ENCODE measurements at regions not wholly inside any gene's neighbourhood (a gene's known extent, or its start where the extent isn't known, plus 50 kb on each side); places are given as distances from the start of the nearest gene placed in this dataset.
"Not testable (repeated sequence)": the region's sequence is repeated elsewhere in the genome, so short reads cannot be mapped to it uniquely, and the experiment has no call there.

GRCh38 chr12:131192951-131193350, 239.2 kb downstream of the ADGRD1 start:
- H3K36me3 ChIP-seq (ENCODE audit: insufficient read depth, low read length), result no peaks in the 10 kb centered on the region
- H3K27me3 ChIP-seq (ENCODE audit: insufficient read depth, low read length), result peaks cover 4% of the 10 kb centered on the region
- H3K9me3 ChIP-seq (ENCODE audit: low read length), result peaks cover 3% of the 10 kb centered on the region
- no peak overlapping the region for H3K4me3 ChIP-seq (ENCODE audit: low read length)
- no peak overlapping the region for H2AFZ ChIP-seq (ENCODE audit: low read depth, low read length)
- H3K4me1 ChIP-seq (ENCODE audit: insufficient read depth, low read length), result no peaks in the 10 kb centered on the region

DNA sequence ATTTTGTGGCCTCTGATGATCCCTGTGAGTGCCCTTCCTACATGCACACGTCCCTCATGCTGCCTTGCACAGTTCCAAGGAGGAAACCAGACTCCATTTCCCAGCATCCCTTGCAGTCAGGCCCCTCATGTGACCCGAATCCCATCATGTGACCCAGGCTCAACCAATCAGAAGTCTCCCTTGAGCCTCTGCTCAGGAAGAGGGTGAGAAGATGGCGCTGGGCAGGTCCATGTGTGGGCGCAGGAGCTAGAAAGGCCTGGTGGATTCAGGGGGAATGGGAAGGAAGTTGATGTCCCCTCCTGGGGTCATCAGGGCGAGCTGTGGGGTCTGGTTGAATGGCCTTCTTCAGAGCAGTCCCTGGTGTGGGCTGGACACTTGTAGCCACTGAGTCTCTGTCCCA, 240.5 kb downstream of the ADGRD1 start:
- Histone ChIP-seq H3K4me3 (ENCODE audit: low read length) (peak overlapping the region; percentile 2), H3K9me3 (ENCODE audit: low read length) (peaks cover 3% of the 10 kb centered on the region), H3K4me1 (ENCODE audit: insufficient read depth, low read length) (no peaks in the 10 kb centered on the region), H3K27me3 (ENCODE audit: insufficient read depth, low read length) (peaks cover 4% of the 10 kb centered on the region), H2AFZ (ENCODE audit: low read depth, low read length) (no peak overlapping the region), H3K36me3 (ENCODE audit: insufficient read depth, low read length) (no peaks in the 10 kb centered on the region)

- Histone ChIP-seq H3K4me1 (ENCODE audit: insufficient read depth, low read length) (no peaks in the 10 kb centered on the region), H3K4me3 (ENCODE audit: low read length) (no peak overlapping the region), H3K36me3 (ENCODE audit: insufficient read depth, low read length) (no peaks in the 10 kb centered on the region), H2AFZ (ENCODE audit: low read depth, low read length) (no peak overlapping the region), H3K27me3 (ENCODE audit: insufficient read depth, low read length) (no peaks in the 10 kb centered on the region), H3K9me3 (ENCODE audit: low read length) (peaks cover 3% of the 10 kb centered on the region)
These were observed 242.1 kb downstream of the ADGRD1 start for GRCh38 chr12:131195796-131196195.

DNA sequence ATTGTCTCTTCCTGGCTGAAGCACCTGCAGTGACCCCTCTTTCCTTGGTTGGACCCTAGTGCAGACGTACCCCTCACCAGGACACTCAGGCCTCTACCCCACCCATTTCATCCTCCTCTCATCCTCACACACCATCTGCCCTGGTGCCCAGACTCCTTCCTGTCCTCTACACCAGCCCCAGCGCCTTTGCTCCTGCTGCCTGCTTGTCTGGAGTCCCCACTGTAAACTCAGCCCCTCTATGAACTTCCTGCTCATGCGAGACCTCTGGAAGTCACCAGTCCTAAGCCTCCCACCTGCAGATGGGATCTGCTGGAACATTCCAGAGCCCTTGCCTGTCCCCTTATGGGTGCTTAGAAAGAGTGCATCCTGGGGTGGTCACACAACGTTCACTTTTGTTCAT, 242.5 kb downstream of the ADGRD1 start:
- peaks cover 3% of the 10 kb centered on the region for H3K9me3 ChIP-seq (ENCODE audit: low read length)
- no peaks in the 10 kb centered on the region for H3K4me1 ChIP-seq (ENCODE audit: insufficient read depth, low read length)
- no peak overlapping the region for H2AFZ ChIP-seq (ENCODE audit: low read depth, low read length)

DNA sequence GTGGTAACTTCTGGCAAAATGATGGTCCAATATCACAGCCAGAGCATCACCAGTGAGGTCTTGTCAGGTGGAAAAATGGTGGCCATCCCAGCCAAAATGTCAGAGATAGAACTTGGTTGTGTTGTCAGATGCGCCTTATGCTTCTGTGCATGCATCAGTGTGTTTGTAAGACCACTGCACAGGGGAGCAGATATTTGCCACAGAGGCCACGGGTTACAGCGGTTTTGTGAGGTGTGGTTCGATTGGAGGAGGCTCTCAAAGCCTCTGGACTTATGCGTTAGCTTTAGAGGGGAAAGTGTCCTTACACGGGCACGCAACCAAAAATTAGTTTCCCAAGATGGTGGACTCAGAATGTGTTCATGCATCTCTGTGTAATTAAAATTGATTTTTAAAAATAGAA, 243.8 kb downstream of the ADGRD1 start:
- no peaks in the 10 kb centered on the region for H3K4me1 ChIP-seq (ENCODE audit: insufficient read depth, low read length)
- H2AFZ ChIP-seq (ENCODE audit: low read depth, low read length), result no peak overlapping the region
- no peak overlapping the region for H3K4me3 ChIP-seq (ENCODE audit: low read length)
- H3K36me3 ChIP-seq (ENCODE audit: insufficient read depth, low read length), result no peaks in the 10 kb centered on the region
- peaks cover 3% of the 10 kb centered on the region for H3K9me3 ChIP-seq (ENCODE audit: low read length)
- no peaks in the 10 kb centered on the region for H3K27me3 ChIP-seq (ENCODE audit: insufficient read depth, low read length)

More for the DNA sequence above, 242.5 kb downstream of the ADGRD1 start:
- H3K27me3 ChIP-seq (ENCODE audit: insufficient read depth, low read length), result no peaks in the 10 kb centered on the region
- no peak overlapping the region for H3K4me3 ChIP-seq (ENCODE audit: low read length)
- H3K36me3 ChIP-seq (ENCODE audit: insufficient read depth, low read length), result no peaks in the 10 kb centered on the region

GRCh38 chr12:131199221-131199620, 245.5 kb downstream of the ADGRD1 start:
- Histone ChIP-seq H2AFZ (ENCODE audit: low read depth, low read length) (no peak overlapping the region), H3K4me3 (ENCODE audit: low read length) (no peak overlapping the region), H3K27me3 (ENCODE audit: insufficient read depth, low read length) (no peaks in the 10 kb centered on the region), H3K4me1 (ENCODE audit: insufficient read depth, low read length) (no peaks in the 10 kb centered on the region), H3K9me3 (ENCODE audit: low read length) (no peaks in the 10 kb centered on the region), H3K36me3 (ENCODE audit: insufficient read depth, low read length) (no peaks in the 10 kb centered on the region)

DNA sequence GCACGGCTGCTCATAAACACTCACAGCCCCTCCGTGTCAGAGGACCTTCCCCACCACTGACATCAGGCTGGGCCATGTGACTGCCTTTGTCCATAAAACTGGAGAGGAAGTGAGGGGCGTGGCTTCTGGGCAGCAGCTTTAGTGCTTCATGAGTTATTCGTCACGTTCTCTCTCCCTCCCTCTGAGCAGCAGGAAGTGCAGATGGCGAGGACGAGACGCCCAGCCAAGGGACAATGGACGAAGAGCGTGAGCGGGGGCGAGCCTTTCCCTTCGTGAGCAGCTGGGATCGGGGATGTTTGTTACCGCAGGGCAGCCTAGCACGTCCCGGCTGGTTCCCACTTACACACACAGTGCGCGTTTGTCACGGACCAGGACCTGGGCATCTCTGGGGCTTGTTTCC, 248.2 kb downstream of the ADGRD1 start:
- not testable (repeated sequence) for H3K27me3 ChIP-seq (ENCODE audit: insufficient read depth, low read length); H3K4me3 ChIP-seq (ENCODE audit: low read length); H2AFZ ChIP-seq (ENCODE audit: low read depth, low read length); H3K36me3 ChIP-seq (ENCODE audit: insufficient read depth, low read length); H3K4me1 ChIP-seq (ENCODE audit: insufficient read depth, low read length); H3K9me3 ChIP-seq (ENCODE audit: low read length)

DNA sequence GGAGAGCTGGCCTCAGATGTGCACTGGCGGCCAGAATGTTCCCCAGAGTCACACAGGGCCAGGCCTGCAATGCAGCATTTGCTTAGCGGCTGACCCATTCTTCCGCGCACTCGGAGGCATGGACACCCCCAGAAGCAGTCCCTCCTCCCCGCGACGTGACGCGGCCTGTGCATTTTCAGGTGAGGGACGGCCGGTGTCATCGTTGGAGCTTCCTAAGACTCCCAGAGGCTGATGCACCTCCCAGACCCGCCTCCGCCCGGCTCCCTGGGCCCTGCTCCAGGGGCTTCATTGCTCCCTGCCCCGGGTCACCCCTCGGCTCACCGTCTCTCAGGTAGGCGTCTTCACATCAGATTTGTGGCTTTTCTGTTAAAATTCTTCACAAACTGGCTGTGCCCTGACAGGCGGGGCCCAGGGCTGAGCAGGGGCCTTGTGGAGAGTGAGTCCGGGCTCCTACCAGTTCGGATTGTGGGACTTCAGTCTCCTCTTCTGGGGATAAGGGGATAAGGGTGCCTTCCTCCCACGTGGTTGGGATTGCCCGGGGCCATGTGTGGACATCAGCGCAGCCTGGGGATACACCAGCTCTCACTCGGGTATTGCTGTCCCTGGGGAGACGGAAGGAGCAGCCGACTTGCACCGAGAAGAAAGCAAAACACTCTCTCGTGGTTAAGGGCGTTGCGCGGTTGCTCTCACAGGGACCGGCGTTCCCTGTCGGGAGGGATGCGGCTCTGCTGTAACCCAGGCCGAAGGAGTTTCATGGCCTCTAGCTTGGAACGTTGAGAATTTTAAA, 249.1 kb downstream of the ADGRD1 start:
- Histone ChIP-seq H3K4me3 (ENCODE audit: low read length) (no peak overlapping the region), H3K9me3 (ENCODE audit: low read length) (no peaks in the 10 kb centered on the region), H2AFZ (ENCODE audit: low read depth, low read length) (no peak overlapping the region), H3K36me3 (ENCODE audit: insufficient read depth, low read length) (no peaks in the 10 kb centered on the region), H3K4me1 (ENCODE audit: insufficient read depth, low read length) (no peaks in the 10 kb centered on the region), H3K27me3 (ENCODE audit: insufficient read depth, low read length) (no peaks in the 10 kb centered on the region)

DNA sequence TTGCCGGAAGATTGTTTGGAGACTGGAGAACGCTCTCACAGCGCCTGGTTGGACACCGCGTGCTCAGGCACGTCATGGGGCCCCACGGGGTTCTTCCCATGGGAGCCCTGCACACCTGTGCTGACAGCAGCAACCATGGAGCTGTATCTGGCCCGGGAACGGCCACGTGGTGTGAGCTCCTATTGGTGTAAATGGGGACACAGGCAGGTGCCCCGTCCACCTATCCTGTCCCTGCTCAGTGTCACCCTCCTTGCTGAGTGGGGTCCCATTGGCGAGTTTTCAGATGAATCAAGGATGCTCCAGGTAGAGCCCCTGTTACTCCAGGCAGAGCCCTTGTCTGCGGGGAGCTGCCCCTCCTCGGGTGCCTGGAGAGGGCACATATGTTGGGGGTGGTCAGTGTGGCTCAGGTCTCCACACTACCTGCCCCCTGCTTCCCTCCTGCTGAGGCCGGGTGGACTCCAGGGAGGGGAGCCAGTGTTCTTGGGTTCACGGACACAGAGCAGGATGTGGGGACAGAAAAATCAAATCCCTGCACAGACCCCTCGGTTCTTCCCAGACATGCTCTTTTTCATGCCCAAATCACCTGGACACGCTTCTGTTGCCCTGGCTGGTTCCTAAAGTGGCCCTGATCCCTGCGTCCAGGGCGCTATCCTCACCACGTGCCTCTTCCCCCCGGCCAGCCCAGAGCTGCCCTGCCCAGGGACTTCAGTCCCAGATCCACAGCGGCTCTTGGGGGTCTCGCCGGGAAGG, 250.1 kb downstream of the ADGRD1 start:
- Histone ChIP-seq H3K27me3 (ENCODE audit: insufficient read depth, low read length) (peaks cover 1% of the 10 kb centered on the region), H3K36me3 (ENCODE audit: insufficient read depth, low read length) (no peaks in the 10 kb centered on the region), H2AFZ (ENCODE audit: low read depth, low read length) (no peak overlapping the region), H3K4me1 (ENCODE audit: insufficient read depth, low read length) (no peaks in the 10 kb centered on the region), H3K4me3 (ENCODE audit: low read length) (no peak overlapping the region), H3K9me3 (ENCODE audit: low read length) (no peaks in the 10 kb centered on the region)

DNA sequence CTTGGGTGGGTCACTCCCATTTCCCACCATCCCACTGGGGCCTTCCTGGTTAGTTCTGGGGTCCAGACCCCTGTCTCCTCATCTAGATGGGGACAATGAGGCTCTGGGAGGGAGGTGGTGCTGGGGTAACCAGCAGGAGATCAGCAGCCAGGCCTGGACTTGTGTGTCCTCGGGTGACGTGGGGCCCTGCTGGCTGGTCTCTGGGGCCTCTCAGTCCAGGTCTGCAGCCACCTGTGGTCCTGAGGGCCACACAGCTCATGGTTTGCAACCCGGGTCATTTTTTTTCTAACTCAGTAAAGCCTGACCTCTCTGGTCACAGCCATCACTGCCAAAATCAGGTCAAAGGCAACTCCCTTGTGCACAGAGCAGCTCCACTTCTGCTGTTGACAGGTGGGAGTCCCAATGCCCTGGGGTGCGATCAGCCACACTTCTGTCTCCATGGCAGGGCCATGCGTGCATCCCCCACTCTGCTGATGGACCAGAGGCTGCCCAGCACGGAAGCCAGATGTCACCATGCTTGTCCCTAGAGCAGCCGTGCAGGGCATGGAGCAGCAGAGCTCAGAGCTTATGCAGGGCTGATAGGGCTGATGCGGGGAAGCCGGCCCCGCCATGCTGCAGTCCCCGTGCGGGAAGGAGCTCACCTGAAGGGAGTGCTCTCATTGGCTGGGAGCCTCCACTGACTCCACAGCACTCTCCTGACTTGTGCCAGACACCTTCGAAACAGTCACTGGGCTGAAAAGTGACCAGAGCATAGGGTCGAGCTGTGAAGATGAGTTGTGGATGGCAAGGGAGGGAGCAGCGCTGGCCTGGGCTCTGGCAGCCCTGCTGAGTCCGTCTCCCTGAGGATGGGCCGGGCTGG, 250.9 kb downstream of the ADGRD1 start:
- Histone ChIP-seq H3K27me3 (ENCODE audit: insufficient read depth, low read length) (peaks cover 6% of the 10 kb centered on the region), H3K4me3 (ENCODE audit: low read length) (no peak overlapping the region), H3K9me3 (ENCODE audit: low read length) (no peaks in the 10 kb centered on the region), H3K36me3 (ENCODE audit: insufficient read depth, low read length) (no peaks in the 10 kb centered on the region), H3K4me1 (ENCODE audit: insufficient read depth, low read length) (no peaks in the 10 kb centered on the region), H2AFZ (ENCODE audit: low read depth, low read length) (no peak overlapping the region)

DNA sequence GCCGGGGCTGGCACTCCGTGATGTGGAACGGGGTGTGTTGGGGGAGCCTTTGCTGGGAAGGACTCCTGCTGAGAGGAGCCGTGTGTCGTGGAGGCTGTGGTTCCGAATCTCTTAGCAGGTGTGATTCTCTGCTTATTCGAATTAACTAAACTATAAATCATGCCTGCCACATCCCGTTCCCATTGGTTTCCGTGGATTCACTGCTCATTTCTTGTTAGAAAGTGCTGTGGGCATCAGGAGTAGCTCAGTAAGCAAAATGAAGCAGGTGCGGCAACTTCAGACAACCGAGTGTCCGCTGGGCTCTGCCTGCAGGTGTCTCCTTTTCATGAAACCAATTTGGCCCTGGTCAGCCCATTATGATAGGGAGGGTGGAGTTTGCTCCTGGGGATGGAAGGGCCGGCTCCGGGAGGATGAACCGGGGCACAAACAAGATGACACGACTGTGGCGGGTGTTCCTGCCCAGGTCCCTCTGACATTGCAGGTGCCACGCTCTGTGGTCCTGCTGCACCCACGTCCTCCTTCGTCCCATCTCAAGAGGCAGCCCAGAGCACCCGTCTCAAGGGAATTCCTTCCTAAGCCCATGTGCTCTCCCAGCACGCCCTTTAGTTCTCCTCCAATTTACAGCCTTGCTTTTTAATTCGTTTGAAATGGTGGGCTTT, 251.7 kb downstream of the ADGRD1 start:
- not testable (repeated sequence) for H3K27me3 ChIP-seq (ENCODE audit: insufficient read depth, low read length); H3K4me3 ChIP-seq (ENCODE audit: low read length); H2AFZ ChIP-seq (ENCODE audit: low read depth, low read length); H3K36me3 ChIP-seq (ENCODE audit: insufficient read depth, low read length); H3K4me1 ChIP-seq (ENCODE audit: insufficient read depth, low read length); H3K9me3 ChIP-seq (ENCODE audit: low read length)

- not testable (repeated sequence) for H3K27me3 ChIP-seq (ENCODE audit: insufficient read depth, low read length); H3K4me3 ChIP-seq (ENCODE audit: low read length); H3K4me1 ChIP-seq (ENCODE audit: insufficient read depth, low read length); H3K36me3 ChIP-seq (ENCODE audit: insufficient read depth, low read length); H2AFZ ChIP-seq (ENCODE audit: low read depth, low read length); H3K9me3 ChIP-seq (ENCODE audit: low read length)
These were observed 253.1 kb downstream of the ADGRD1 start for GRCh38 chr12:131206630-131207299.

All from neuron (in vitro differentiated cells).